NOMO-1 (cell line): ENCODE measurements at regions not wholly inside any gene's neighbourhood (a gene's known extent, or its start where the extent isn't known, plus 50 kb on each side); places are given as distances from the start of the nearest gene placed in this dataset.
"Not testable (repeated sequence)": the region's sequence is repeated elsewhere in the genome, so short reads cannot be mapped to it uniquely, and the experiment has no call there.

ENCODE experiments used
- DNase-seq, 2 experiments: peaks; one replicate each; lab custom pipeline; 2025; ENCODE audit not compliant: unreplicated experiment in 2 of 2; lab: John Stamatoyannopoulos, UW

DNA sequence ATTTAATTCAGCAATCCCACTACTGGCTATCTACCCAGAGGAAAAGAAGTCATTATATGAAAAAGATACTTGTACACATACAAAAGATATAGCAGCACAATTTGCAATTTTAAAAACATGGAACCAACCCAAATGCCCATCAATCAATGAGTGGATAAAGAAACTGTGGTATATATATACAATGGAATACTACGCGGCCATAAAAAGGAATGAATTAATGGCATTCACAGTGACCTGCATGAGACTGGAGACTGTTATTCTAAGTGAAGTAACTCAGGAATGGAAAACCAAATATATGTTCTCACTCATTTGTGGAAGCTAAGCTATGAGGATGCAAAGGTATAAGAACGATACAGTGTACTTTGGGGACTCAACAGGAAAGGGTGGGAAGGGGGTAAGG, 102.8 kb upstream of the KCNMA1 start:
- DNase-seq: not testable (repeated sequence)

DNA sequence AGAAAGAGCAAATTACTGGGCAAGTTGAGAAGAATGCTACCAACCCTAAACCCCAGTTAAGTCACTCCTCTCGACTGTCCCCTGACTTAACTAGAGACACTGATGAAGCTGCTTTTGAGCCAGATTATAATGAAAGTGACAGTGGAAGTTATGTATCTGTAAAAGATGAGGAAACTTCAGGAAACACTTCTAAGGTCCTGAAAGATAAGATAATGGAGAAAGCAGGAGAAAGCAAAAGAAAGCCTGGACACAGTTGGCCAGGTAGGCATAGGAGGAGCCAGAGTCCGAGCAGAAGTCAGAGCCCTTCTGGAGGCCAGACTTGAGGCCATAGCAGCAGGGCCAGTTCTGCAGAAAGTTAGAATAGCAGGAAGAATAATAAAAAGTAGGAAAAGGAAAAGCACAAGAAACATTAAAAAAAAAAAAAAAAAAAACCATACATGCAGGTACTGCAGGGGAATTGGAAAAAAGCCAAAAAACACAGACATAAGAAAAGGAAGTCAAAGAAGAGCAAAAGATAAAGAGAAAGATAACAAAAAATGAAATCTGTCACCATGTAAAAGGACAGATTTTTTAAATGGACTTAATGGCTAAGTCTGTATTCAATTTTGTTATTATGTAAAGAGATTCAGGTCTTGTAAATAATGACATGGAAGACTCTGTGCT, 101.0 kb upstream of the KCNMA1 start:
- DNase-seq: no peak

DNA sequence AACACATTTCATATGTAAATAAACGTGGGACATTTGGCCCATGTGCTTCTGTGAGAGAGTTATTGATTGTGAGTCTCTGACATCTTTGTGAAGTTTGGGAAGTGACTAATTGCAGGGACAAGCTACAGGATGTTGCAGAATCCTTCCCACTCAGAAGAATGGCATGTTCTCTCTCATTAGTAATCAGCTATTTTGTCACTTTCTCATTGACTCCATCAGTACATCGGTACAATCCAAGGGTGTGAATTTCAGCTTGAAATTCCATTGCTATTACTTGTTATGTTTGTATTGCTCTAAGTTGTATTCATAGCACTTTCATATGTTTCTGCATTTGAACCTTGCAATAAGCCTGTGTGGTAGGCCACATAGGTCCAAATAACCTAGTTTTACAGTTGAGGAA, 100.0 kb upstream of the KCNMA1 start:
- no peak for DNase-seq

DNA sequence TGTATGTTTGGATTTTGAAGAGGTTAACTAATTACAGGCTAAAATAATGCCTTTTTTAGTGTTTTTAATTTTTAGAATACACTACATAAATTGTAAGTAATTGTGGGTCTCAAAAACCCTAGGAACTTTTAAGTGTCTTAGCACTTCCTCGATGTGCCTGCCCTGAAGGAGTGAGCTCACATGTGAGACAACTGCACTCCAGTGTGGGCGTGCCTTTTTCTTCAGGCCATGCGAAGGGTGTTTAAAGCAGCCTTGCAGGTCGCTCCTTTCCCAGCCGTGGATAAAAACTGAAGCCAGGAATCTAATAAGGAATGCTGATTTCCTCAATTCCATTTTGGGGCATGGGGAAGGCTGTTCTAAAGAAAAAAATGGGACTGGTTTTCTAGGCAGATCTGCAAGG, 97.5 kb upstream of the KCNMA1 start:
- not testable (repeated sequence) for DNase-seq

DNA sequence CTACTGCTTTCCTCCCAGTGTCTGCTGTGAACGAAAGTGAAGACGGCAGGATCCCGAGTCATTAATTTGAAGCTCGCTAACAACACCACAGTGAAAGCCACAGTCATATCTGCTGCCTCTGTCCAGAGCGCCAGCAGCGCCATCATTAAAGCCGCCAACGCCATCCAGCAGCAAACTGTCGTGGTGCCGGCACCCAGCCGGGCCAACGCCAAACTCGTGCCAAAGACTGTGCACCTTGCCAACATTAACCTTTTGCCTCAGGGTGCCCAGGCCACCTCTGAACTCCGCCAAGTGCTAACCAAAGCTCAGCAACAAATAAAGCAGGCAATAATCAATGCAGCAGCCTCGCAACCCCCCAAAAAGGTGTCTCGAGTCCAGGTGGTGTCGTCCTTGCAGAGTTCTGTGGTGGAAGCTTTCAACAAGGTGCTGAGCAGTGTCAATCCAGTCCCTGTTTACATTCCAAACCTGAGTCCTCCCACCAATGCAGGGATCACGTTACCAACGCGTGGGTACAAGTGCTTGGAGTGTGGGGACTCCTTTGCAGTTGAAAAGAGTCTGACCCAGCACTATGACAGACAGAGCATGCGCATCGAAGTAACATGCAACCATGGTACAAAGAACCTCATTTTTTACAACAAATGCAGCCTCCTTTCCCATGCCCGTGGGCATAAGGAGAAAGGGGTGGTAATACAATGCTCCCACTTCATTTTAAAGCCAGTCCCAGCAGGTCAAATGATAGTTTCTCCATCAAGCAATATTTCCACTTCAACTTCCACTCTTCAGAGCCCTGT, 94.8 kb upstream of the KCNMA1 start:
- DNase-seq: no peak

DNA sequence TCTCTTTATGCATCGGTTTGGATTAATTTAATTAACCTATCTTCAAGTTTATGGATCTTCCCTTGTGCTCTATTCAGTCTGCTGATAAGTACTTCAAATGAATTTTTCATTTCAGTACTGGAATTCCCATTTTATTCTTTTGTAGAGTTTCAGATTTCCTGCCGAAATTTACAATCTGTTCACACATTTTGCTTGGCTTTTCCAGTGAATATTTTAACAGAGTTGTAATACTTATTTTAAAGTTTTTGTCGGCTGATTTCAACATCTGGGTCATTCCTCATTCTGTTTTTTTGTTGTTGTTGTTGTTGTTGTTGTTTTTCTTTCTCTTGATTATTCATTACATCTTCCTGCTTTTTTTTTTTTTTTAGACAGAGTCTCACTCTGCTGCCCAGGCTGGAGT, 89.9 kb upstream of the KCNMA1 start:
- no peak for DNase-seq

DNA sequence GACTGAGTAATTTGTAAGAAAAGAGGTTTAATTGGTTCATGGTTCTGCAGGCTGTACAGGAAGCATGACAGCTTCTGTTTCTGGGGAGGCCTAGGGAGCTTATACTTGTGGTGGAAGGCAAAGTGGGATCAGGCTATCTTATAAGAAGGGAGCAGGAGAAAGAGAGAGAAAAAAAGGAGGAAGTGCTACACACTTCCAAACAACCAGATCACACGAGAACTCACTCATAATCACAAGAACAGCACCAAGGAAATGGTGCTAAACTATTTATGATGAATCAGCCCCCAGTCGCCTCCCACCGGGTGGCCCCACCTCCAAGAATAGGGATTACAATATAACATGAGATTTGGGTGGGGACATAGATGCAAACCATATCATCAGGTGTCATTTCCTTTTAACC, 89.1 kb upstream of the KCNMA1 start:
- DNase-seq: no peak

DNA sequence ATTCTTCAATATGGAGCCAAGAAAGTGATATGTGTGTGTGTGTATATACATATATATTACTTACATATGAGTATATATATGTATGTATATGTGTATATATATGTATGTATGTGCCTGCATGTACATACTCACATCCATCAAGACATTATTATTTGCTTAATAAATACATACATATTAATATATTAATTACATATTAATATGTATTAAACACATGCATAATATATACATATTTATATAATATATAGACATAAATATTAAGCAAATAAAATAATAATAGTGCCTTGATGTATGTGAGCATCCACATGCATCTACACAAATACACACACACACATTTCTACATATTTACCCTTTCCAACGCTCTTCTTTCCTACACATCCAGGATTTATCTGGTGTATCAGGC, 88.7 kb upstream of the KCNMA1 start:
- no peak for DNase-seq

DNA sequence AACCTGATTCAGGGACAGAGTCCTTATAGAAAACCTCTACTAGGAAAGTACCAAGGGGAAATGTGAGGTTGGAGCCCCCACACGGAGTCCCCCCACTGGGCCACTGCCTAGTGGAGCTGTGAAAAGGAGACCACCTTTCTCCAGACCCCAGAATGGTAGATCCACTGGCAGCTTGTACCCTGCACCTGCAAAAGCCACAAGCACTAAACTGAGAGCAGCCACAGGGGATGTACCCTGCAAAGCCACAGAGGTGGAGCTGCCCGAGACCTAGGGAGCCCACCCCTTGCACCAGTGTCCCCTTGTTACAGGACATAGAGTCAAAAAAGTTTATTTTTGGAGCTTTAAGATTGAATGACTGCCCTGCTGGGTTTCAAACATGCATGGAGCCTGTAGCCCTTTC, 87.2 kb upstream of the KCNMA1 start:
- DNase-seq: no peak

DNA sequence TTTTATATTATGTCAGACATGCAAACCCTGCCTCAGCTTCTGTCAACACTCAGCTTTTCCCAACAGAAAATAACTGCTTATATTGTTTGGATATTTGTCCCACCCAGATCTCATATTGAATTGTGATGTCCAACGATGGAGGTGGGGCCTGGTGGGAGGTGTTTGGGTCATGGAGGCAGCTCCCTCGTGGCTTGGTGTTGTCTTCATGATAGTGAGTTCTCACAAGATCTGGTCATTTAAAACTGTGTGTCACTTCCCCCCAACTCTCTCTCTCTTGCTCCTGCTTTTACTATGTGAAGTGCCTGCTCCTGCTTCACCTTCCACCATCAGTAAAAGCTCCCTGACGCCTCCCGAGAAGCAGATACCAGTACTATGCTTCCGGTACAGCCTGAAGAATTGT, 85.8 kb upstream of the KCNMA1 start:
- no peak for DNase-seq

DNA sequence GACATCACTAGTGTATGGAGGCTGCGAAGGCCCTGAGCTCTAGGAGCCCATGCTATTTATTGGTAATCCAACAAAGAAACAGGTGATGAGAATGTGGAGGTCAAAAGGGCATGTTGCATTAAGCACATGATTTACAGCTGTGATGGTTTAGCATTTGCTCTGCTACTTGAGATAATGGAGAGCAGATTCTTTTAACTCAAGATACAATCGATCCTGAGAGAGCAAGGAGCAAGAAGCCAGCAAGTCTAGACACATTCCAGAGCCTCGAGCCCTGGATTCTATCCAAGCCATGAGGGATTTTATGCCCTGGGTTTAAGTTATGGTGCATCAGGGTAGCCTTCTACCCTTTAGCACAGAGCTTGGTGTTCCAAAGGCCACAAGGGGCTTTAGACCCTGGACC, 85.3 kb upstream of the KCNMA1 start:
- not testable (repeated sequence) for DNase-seq

DNA sequence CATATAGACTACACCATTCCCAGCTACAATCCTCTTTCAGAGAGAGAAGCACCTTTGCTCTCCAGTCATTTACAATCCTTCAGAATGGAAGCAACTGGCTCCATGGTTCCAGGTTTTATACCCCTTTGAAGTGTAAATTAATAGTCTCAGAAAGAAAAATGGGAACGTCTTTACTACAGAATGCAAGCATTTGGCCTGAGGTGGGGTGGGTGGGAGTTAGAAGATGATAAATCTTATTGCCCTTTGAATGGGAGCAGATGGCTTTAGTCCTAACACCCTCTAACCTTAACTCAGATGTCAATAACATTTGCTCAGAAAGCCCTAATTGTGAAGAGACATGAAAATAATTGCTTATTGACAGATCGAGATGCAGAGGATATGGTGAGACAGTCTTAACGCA, 84.2 kb upstream of the KCNMA1 start:
- DNase-seq: no peak

DNA sequence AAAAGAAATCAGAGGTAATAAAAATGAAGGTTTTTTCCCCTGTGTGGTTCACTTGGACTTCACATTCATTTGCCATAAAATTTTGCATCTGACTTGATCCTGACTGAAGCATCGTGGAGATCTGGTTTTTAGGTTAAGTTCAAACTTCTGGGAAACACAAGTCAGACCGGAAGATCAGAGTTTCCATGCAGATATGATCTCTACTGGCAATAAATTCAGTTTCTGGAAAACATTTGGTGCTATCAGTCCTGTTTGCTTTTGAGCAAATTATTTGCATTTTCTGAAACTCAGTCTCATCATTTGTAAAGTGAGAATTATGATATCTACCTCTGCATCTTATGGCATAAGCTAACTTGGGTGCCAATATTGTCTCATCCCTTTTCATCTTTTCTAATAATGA, 81.3 kb upstream of the KCNMA1 start:
- no peak for DNase-seq

DNA sequence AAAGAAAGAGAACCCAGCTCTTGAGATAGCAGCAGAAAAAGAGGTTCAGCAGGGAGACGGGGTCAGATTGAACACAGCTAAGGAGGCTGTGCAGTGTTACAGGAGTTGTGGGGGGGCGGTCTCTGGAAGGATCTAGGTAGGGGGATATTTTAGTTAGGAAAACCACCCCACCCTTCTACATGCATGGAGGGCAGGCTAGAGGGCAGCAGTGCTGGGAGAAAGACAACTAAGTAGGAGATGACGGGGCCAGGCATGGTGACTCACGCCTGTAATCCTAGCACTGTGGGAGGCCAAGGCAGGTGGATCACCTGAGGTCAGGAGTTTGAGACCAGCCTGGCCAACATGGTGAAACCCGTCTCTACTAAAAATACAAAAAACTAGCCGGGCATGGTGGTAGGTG, 80.7 kb upstream of the KCNMA1 start:
- not testable (repeated sequence) for DNase-seq

DNA sequence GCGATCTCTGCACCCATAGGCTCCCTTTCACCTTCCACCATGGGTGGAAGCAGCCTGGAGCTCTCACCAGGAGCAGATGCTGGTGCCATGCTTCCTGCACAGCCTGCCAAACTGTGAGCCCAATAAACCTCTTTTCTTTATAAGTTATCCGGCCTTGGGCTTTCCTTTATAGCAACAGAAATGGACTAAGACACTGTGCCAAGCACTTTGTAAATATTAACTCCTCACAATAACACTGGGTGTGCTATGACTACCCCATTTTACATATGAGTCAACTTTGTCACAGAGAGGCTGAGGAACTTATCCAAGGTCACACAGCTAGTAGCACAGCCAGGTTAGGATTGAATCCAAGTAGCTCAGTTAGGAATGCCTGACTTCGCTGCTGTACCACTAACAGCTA, 79.7 kb upstream of the KCNMA1 start:
- DNase-seq: no peak

DNA sequence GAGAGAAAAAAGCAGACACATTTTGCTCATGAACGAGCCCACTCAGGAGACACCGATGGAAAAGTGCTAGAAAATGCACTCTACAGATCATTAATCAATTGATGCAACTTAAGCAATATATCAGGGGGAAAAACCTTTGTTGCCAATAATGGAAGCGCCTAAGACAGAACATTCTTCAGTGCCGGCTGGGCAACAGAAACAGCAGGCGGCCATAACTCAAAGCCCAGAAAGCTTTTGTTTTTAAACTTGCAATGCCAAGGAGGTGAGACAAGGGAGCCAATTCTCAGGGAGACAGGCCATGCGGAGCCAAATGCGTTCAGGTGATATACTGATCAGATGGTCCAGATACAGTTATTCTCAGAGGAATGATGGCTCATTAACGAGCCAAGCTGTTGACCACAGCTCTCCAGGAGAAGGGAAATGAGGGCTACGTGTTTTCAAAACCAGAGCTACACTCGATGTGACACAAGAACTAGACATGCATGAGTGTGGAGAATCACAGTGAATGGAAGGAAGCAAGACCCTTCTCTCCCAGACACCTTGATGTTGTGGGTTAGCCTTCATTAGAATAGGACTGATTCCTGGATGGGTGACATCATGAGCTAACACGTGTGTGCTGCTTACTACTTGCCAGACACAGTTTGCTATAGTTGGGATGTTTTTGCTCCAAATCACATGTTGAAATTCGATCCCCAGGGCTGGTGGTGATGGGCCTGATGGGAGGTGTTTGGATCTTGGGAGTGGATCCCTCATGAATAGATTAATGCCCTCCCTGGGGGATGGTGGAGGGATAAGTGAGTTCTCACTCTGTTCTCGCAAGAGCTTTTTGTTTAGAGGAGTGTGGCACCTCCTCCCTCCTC, 79.1 kb upstream of the KCNMA1 start:
- no peak for DNase-seq

DNA sequence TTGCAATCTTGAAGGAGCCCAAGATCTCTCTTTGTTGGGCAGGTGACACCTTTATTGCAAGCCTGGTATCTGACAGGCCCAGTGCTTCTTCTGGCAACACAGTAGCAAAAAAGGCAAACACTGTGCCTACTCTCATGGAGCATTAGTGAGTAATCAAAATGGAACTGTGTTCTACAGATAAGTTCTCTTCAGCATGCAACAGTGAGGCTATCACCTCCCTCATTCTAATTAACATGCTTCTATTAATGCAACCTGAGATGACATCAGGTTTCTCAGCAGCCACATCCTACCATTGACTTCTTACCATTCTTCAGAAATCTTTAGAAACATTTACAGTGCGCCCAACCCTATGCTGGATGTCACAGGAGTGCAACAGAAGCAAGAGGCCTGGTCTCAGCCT, 77.9 kb upstream of the KCNMA1 start:
- no peak for DNase-seq

DNA sequence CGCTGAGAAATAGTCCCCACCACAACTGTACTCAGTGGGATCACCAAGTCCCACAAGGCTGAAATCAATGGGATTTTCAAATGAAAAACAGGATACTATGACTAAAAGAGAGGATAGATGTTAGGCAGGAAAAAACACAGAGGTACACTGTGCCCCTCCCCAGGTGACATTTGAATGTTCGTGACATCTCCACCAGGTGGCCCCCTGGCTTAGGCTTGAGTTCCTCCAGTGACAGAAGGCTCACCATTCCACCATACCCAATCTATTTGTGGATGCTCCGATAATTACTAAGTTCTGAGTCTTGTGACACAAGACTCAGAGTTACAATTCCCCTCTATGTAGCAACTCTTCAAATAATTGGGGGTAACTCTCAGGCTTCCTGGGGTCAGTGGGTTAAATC, 77.5 kb upstream of the KCNMA1 start:
- DNase-seq: no peak

DNA sequence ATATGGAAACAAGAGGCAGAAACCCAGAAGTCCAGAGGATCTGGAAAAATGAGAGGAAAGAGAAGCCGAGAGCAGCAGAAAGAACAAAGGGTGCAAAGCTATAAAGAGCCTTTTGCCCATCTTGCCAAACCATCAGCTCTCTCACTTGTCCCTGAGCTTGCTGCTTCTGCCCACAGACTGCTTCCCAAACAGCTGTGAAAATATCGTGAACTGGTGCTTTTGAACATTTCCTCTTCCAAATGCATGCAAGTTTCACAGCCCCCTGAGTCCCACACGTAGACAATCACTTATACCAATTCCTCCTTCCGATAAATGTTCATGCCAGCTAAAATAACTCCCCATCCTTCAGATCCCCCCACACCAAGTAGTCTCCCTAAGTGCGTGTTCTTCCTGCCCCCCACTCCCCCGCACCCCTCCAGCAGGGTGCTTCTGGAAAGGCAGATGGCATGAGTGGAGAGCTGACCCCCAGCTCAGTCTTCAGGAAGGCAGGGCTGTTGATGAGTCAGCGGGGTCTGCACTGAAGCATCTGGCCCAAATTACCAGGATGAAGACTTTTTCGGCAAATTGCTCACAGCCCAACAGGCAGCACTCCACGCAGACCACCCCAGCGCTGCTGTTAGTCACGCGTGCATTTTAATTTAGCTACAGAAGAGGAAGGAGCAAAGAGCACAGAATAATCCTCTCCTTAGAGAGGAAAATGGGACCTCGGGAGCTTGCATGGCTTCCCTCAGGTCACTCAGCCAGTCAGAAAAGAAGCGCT, 76.1 kb upstream of the KCNMA1 start:
- no peak for DNase-seq

DNA sequence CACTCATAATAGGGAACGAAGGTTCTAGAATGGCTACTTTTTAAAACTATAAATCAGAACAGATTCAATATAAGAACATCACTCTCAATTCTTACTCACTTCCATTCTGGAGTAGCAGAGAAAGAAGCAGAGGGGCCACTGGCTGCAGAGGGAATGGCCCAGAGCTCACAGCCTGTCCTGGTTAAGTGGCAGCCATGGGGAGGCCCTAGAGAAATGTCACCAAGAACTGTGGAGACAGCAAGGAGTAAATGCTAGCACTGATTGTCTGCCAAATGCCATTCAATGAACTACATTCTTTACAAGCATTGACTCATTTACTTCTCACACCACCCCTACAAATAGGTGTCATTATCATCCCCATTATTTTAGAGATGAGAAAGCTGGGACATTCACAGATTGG, 74.6 kb upstream of the KCNMA1 start:
- no peak for DNase-seq

DNA sequence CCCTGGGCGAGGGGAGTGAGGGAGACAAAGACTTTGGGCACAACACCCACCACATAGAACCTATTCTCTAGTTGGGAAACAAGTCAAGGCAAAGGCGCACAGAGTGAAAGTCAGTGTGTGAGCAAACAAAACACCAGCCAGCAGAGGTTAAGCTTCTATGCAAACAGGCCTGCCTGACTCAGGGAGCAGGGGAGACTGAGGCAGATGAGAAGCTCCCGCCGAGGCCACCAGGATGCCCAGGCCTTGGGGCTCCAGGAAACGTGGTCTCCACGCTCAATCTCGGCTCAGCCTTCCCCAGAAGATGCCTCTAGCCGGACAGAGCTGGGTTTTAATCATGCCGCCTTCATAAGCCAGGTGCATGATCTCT, 74.1 kb upstream of the KCNMA1 start:
- DNase-seq: no peak
